Fibroblast of skin of left biceps (primary cell): ENCODE measurements at regions not wholly inside any gene's neighbourhood (a gene's known extent, or its start where the extent isn't known, plus 50 kb on each side); places are given as distances from the start of the nearest gene placed in this dataset.
"Not testable (repeated sequence)": the region's sequence is repeated elsewhere in the genome, so short reads cannot be mapped to it uniquely, and the experiment has no call there.

ENCODE experiments used
- DNase-seq, 2 experiments: peaks; one replicate each; pipeline ENCODE4 v3.0.0-alpha.2; 2013; ENCODE audit warnings: low read depth in 2 of 2

GRCh38 chr2:116769514-116769913 is 1045.0 kb upstream of the DDX18 start:
- DNase-seq, result no peak

GRCh38 chr2:116776556-116776955 is 1037.9 kb upstream of the DDX18 start:
- DNase-seq, result no peak

GRCh38 chr2:116787848-116788247 is 1026.6 kb upstream of the DDX18 start:
- DNase-seq, result no peak

GRCh38 chr2:116802671-116803070 is 1011.8 kb upstream of the DDX18 start:
- DNase-seq, result no peak

- DNase-seq, result no peak
Observed at GRCh38 chr2:116804901-116805300, 1009.6 kb upstream of the DDX18 start.

- not testable (repeated sequence) for DNase-seq
Observed at GRCh38 chr2:116806505-116806904, 1008.0 kb upstream of the DDX18 start.

GRCh38 chr2:116809109-116809508 is 1005.4 kb upstream of the DDX18 start:
- no peak for DNase-seq

- DNase-seq, result no peak
Observed at GRCh38 chr2:116810071-116810470, 1004.4 kb upstream of the DDX18 start.

GRCh38 chr2:116810645-116811044 is 1003.8 kb upstream of the DDX18 start:
- peak; percentile 10 to 21 for DNase-seq

GRCh38 chr2:116819355-116819754 is 995.1 kb upstream of the DDX18 start:
- no peak for DNase-seq

- no peak for DNase-seq
Observed at GRCh38 chr2:116820986-116821385, 993.5 kb upstream of the DDX18 start.

GRCh38 chr2:116829543-116829942 is 984.9 kb upstream of the DDX18 start:
- not testable (repeated sequence) for DNase-seq

GRCh38 chr2:116832148-116832547 is 982.3 kb upstream of the DDX18 start:
- DNase-seq, result no peak

- DNase-seq, result no peak
Observed at GRCh38 chr2:116833052-116833451, 981.4 kb upstream of the DDX18 start.

- no peak for DNase-seq
Observed at GRCh38 chr2:116842164-116842563, 972.3 kb upstream of the DDX18 start.

- no peak for DNase-seq
Observed at GRCh38 chr2:116859708-116860107, 954.8 kb upstream of the DDX18 start.

- no peak for DNase-seq
Observed at GRCh38 chr2:116874021-116874420, 940.5 kb upstream of the DDX18 start.

GRCh38 chr2:116877274-116877673 is 937.2 kb upstream of the DDX18 start:
- no peak for DNase-seq

GRCh38 chr2:116877944-116878343 is 936.5 kb upstream of the DDX18 start:
- no peak for DNase-seq

- no peak for DNase-seq
Observed at GRCh38 chr2:116879650-116880160, 934.8 kb upstream of the DDX18 start.

- no peak for DNase-seq
Observed at GRCh38 chr2:116891191-116891590, 923.3 kb upstream of the DDX18 start.

GRCh38 chr2:116911540-116911939 is 903.0 kb upstream of the DDX18 start:
- no peak for DNase-seq

- DNase-seq, result no peak
Observed at GRCh38 chr2:116915673-116916072, 898.8 kb upstream of the DDX18 start.

- DNase-seq, result no peak
Observed at GRCh38 chr2:116917196-116917595, 897.3 kb upstream of the DDX18 start.

GRCh38 chr2:116918574-116918973 is 895.9 kb upstream of the DDX18 start:
- no peak for DNase-seq
